B cell (primary cell): ENCODE measurements at regions not wholly inside any gene's neighbourhood (a gene's known extent, or its start where the extent isn't known, plus 50 kb on each side); places are given as distances from the start of the nearest gene placed in this dataset.

Experiments used
- ATAC-seq: fragments of 200-7000 bp; cut with Tn5 transposase; one replicate; pipeline ENCODE4 v1.10.0; 2021; ENCODE audit warnings: low read depth, mild to moderate bottlenecking, moderate number of reproducible peaks, moderate library complexity
- CTCF ChIA-PET: fragments of 350-600 bp; sonication (Branson Sonifier 250); formaldehyde crosslinking; loops from one replicate; lab custom pipeline; 2021; ENCODE audit warnings: antibody characterized with exemption, inconsistent platforms; lab: Charles Lee
- POLR2A ChIA-PET: fragments of 350-600 bp; sonication (Branson Sonifier 250); formaldehyde crosslinking; loops from one replicate; lab custom pipeline; 2021; ENCODE audit warnings: antibody characterized with exemption; lab: Charles Lee
- DNase-seq: peaks from one replicate; pipeline ENCODE4 v3.0.0; 2013
- H2AFZ ChIP-seq: 2 replicates; pipeline ENCODE4 v1.6.1; 2012; ENCODE audit warnings: mild to moderate bottlenecking, low read depth, low read length; ENCODE audit not compliant: insufficient read depth, poor library complexity, severe bottlenecking
- H3K27ac ChIP-seq, 2 donors: 1 replicate in 1 of 2; 2 replicates in 1 of 2; pipeline ENCODE4 v1.5.1; 2012 to 2013; ENCODE audit warnings: low read length in 2 of 2, mild to moderate bottlenecking in 2 of 2, moderate library complexity in 1 of 2
- H3K27me3 ChIP-seq, 4 experiments: fragments of 200-600 bp in 1 of 4; sonication (generic) in 1 of 4; replicated peaks in 1 of 4; 1 replicate in 2 of 4; 2 replicates in 2 of 4; pipeline versions ENCODE4 v1.6.1 to v1.7.0; 2013 to 2016; ENCODE audit warnings: low read length in 3 of 4, mild to moderate bottlenecking in 2 of 4, mixed read lengths in 1 of 4, moderate library complexity in 1 of 4; ENCODE audit not compliant: insufficient read depth in 4 of 4, control insufficient read depth in 3 of 4; ENCODE audit errors: control extremely low read depth in 1 of 4
- H3K36me3 ChIP-seq, 2 experiments: replicated peaks in 1 of 2; 1 replicate in 1 of 2; 2 replicates in 1 of 2; pipeline versions ENCODE4 v1.6.1 to v1.7.1; 2013; ENCODE audit warnings: low read length in 1 of 2; ENCODE audit not compliant: insufficient read depth in 2 of 2, control insufficient read depth in 1 of 2; ENCODE audit errors: control extremely low read depth in 1 of 2, extremely low read depth in 1 of 2
- H3K4me1 ChIP-seq, 2 donors: fragments of 200-600 bp in 1 of 2; sonication (generic) in 1 of 2; 1 replicate in 1 of 2; 2 replicates in 1 of 2; pipeline versions ENCODE4 v1.5.1 to v1.6.1; 2013 to 2017; ENCODE audit warnings: low read length in 2 of 2; ENCODE audit not compliant: control insufficient read depth in 2 of 2, insufficient read depth in 2 of 2
- H3K4me2 ChIP-seq: replicated peaks from 2 replicates; pipeline ENCODE3; 2012; ENCODE audit warnings: mild to moderate bottlenecking, low read depth, low read length; ENCODE audit not compliant: poor library complexity, severe bottlenecking
- H3K4me3 ChIP-seq, 5 experiments: fragments of 200-600 bp in 1 of 5; sonication (generic) in 1 of 5; 1 replicate in 3 of 5; 2 replicates in 2 of 5; pipeline versions ENCODE4 v1.5.1 to v1.7.0; 2011 to 2016; ENCODE audit warnings: low read length in 4 of 5, mild to moderate bottlenecking in 4 of 5, low read depth in 2 of 5, control low read depth in 1 of 5, moderate library complexity in 1 of 5; ENCODE audit not compliant: insufficient read depth in 1 of 5; ENCODE audit errors: control extremely low read depth in 1 of 5, extremely low read depth in 1 of 5
- H3K79me2 ChIP-seq: fragments of 200-600 bp; sonication (generic); one replicate; pipeline ENCODE4 v1.6.0; 2016; ENCODE audit warnings: low read length; ENCODE audit not compliant: control insufficient read depth, insufficient read depth
- H3K9ac ChIP-seq: fragments of 200-600 bp; sonication (generic); 2 replicates; pipeline ENCODE4 v1.6.1; 2017; ENCODE audit warnings: mild to moderate bottlenecking, low read length, moderate library complexity
- H3K9me3 ChIP-seq, 3 donors: one replicate each; pipeline versions ENCODE4 v1.6.1 to v1.7.1; 2013; ENCODE audit warnings: low read length in 2 of 3; ENCODE audit not compliant: control insufficient read depth in 2 of 3, insufficient read depth in 1 of 3; ENCODE audit errors: control extremely low read depth in 1 of 3
- H4K20me1 ChIP-seq: 2 replicates; pipeline ENCODE4 v1.6.0; 2012; ENCODE audit warnings: mild to moderate bottlenecking, low read length; ENCODE audit not compliant: insufficient read depth, control insufficient read depth, poor library complexity, severe bottlenecking
- H3K27ac Mint-ChIP-seq: one replicate; pipeline ENCODE4 v1.8.0; 2021; ENCODE audit warnings: mixed read lengths
- H3K27me3 Mint-ChIP-seq: one replicate; pipeline ENCODE4 v1.8.0; 2021; ENCODE audit warnings: mixed read lengths
- H3K4me1 Mint-ChIP-seq: one replicate; pipeline ENCODE4 v1.8.0; 2021; ENCODE audit warnings: mixed read lengths
- H3K4me3 Mint-ChIP-seq: one replicate; pipeline ENCODE4 v1.8.0; 2021; ENCODE audit warnings: mixed read lengths
- H3K9me3 Mint-ChIP-seq: one replicate; pipeline ENCODE4 v1.8.0; 2022; ENCODE audit warnings: mixed read lengths; ENCODE audit not compliant: insufficient read depth
- CTCF ChIP-seq: fragments of 200-600 bp; IDR thresholded peaks from one replicate; pipeline ENCODE4 v1.8.0; 2022; ENCODE audit warnings: antibody characterized with exemption, mild to moderate bottlenecking
- EZH2 ChIP-seq: IDR thresholded peaks from 2 replicates; pipeline ENCODE4 v1.6.1; 2012; ENCODE audit warnings: borderline replicate concordance, low read depth, mild to moderate bottlenecking, moderate library complexity, low read length; ENCODE audit not compliant: insufficient read depth, poor library complexity, severe bottlenecking
- WGBS: methylation state at CpG from one replicate; pipeline ENCODE4 v1.1.5; 2013; ENCODE audit warnings: missing lambda C conversion rate; ENCODE audit not compliant: insufficient coverage; 5-methylcytosine and 5-hydroxymethylcytosine counted together
- intact Hi-C: fragments of 100-400 bp; cut with micrococcal nuclease; formaldehyde crosslinking; loops from one replicate; pipeline ENCODE4 v1.10.0; 2022

GRCh38 chr18:41436772-41437171, 518.3 kb upstream of the PIK3C3 start:
- ChIA-PET POLR2A (no interaction called here), CTCF (no interaction called here)
- H3K36me3 ChIP-seq: no peaks in the 10 kb centered on the region
- no peaks in the 10 kb centered on the region for H3K27me3 ChIP-seq
- H3K9me3 ChIP-seq: no peaks in the 10 kb centered on the region
- no peak overlapping the region for H2AFZ ChIP-seq
- Mint-ChIP-seq H3K27ac (no peak overlapping the region), H3K4me1 (no peaks in the 10 kb centered on the region), H3K27me3 (no peaks in the 10 kb centered on the region), H3K9me3 (peaks cover 12% of the 10 kb centered on the region), H3K4me3 (no peak overlapping the region)
- H3K27ac ChIP-seq: no peak overlapping the region
- H3K9ac ChIP-seq: no peak overlapping the region
- H3K4me3 ChIP-seq: no peak overlapping the region
- no peak overlapping the region for H3K4me2 ChIP-seq
- ATAC-seq: no peak
- DNase-seq: no peak
- no CpG with 5 or more reads among the region's 1 CpG for WGBS
- no peaks in the 10 kb centered on the region for H3K79me2 ChIP-seq
- no peaks in the 10 kb centered on the region for H4K20me1 ChIP-seq
- no peaks in the 10 kb centered on the region for H3K4me1 ChIP-seq
- intact Hi-C loops: no loop called here
- no peak for TF ChIP-seq CTCF
- no peak for TF ChIP-seq EZH2

GRCh38 chr18:41418598-41418997, 536.4 kb upstream of the PIK3C3 start:
- Histone ChIP-seq H3K9me3 (peaks cover 0 to 4% (median 0%) of the 10 kb centered on the region in 3 donors), H3K27ac (no peak overlapping the region), H3K27me3 (no peaks in the 10 kb centered on the region), H3K36me3 (no peaks in the 10 kb centered on the region), H3K9ac (no peak overlapping the region), H3K79me2 (no peaks in the 10 kb centered on the region), H2AFZ (no peak overlapping the region), H4K20me1 (no peaks in the 10 kb centered on the region), H3K4me1 (no peaks in the 10 kb centered on the region), H3K4me3 (no peak overlapping the region), H3K4me2 (no peak overlapping the region)
- H3K4me3 Mint-ChIP-seq: no peak overlapping the region
- no peaks in the 10 kb centered on the region for H3K27me3 Mint-ChIP-seq
- intact Hi-C loops: no loop called here
- no peaks in the 10 kb centered on the region for H3K9me3 Mint-ChIP-seq
- ChIA-PET POLR2A (no interaction called here), CTCF (no interaction called here)
- 60% methylated on average over 1 of the region's 3 CpGs for WGBS
- H3K4me1 Mint-ChIP-seq: no peaks in the 10 kb centered on the region
- ATAC-seq (no peak), DNase-seq (no peak)
- TF ChIP-seq EZH2: no peak
- TF ChIP-seq CTCF: no peak
- no peak overlapping the region for H3K27ac Mint-ChIP-seq
